Transverse colon (tissue), 4 donors: ENCODE measurements at regions not wholly inside any gene's neighbourhood (a gene's known extent, or its start where the extent isn't known, plus 50 kb on each side); places are given as distances from the start of the nearest gene placed in this dataset.

Experiments used
- DNase-seq: peaks from one replicate; pipeline ENCODE4 v3.0.0-alpha.2; 2019
- H3K27ac ChIP-seq, 4 donors: fragments of 200-600 bp; sonication (generic); 2 replicates each; pipeline ENCODE4 v1.5.1; 2016 to 2018; ENCODE audit warnings: inconsistent platforms in 4 of 4
- H3K27me3 ChIP-seq: fragments of 200-600 bp; sonication (generic); 2 replicates; pipeline ENCODE4 v1.5.1; 2017; ENCODE audit warnings: inconsistent platforms
- H3K36me3 ChIP-seq, 4 donors: fragments of 200-600 bp; sonication (generic); 2 replicates each; pipeline ENCODE4 v1.5.1; 2017 to 2019; ENCODE audit warnings: inconsistent platforms in 4 of 4
- H3K4me1 ChIP-seq, 4 donors: fragments of 200-600 bp; sonication (generic); 2 replicates each; pipeline ENCODE4 v1.5.1; 2017 to 2020; ENCODE audit warnings: inconsistent platforms in 4 of 4
- H3K4me3 ChIP-seq, 4 donors: fragments of 200-600 bp; sonication (generic); 1 replicate in 1 of 4; 2 replicates in 3 of 4; pipeline versions ENCODE4 v1.5.1 to v1.6.1; 2017 to 2019; ENCODE audit warnings: inconsistent platforms in 4 of 4
- H3K9me3 ChIP-seq, 2 donors: fragments of 200-600 bp; sonication (generic); 2 replicates each; pipeline ENCODE4 v1.5.1; 2017 to 2019; ENCODE audit warnings: inconsistent platforms in 2 of 2
- EP300 ChIP-seq: sonication (generic); formaldehyde crosslinking; IDR thresholded peaks from one replicate; pipeline ENCODE4 v1.6.1; 2017; ENCODE audit warnings: antibody characterized with exemption, low read depth
- POLR2A ChIP-seq: fragments of 450-650 bp; IDR thresholded peaks from one replicate; pipeline ENCODE4 v1.6.1; 2016; ENCODE audit warnings: antibody characterized with exemption, mild to moderate bottlenecking, moderate library complexity
- POLR2AphosphoS5 ChIP-seq, 3 donors: sonication (generic); formaldehyde crosslinking; IDR thresholded peaks; one replicate each; pipeline ENCODE4 v1.6.1; 2016; ENCODE audit warnings: antibody characterized with exemption in 3 of 3
- WGBS, 2 donors: methylation state at CpG; one replicate each; pipeline ENCODE4 v1.1.5; 2018; ENCODE audit warnings: low coverage in 1 of 2; 5-methylcytosine and 5-hydroxymethylcytosine counted together
- in situ Hi-C, 4 donors: fragments of 200-750 bp; cut with MboI; loops; one replicate each; pipeline versions ENCODE4 v1.15.0 to v1.15.1; 2017; ENCODE audit warnings: low sequenced_read_pairs in 3 of 4, low pct_ligation_motif_present in 1 of 4, low pct_unique_long_range_greater_than_20kb in 1 of 4
- intact Hi-C: fragments of 100-400 bp; cut with DNase I; formaldehyde crosslinking; loops from one replicate; pipeline ENCODE4 v1.15.1; 2023; ENCODE audit warnings: low total_unique reads
- TF ChIP-seq, protein P1 (sequence below), 5 experiments: fragments of 200-600 bp in 3 of 5; fragments of 450-650 bp in 2 of 5; sonication (generic) in 3 of 5; IDR thresholded peaks; 1 replicate in 2 of 5; 2 replicates in 3 of 5; pipeline ENCODE4 v1.5.1; 2016 to 2017; ENCODE audit warnings: antibody characterized with exemption in 5 of 5, inconsistent platforms in 3 of 5, mild to moderate bottlenecking in 2 of 5, moderate library complexity in 1 of 5

DNA sequence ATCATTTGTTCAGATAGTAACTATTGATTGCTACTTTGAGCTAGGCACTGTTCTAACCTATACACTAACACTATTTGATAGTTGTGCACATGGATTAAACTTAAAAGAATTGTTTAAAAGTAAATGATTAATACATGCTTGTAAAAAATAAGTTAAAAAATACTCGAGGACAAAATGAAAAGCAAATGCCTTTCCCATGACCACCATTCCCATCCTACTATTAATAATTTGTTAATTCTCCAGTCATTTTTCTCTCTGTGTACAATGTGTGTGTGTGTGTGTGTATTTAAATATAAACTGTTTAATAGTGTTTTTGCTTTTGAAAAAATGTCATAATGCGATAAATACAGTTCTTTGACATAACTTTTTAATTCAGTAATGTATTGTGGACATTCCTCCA is 78.7 kb upstream of the KCNMB2 start:
- TF ChIP-seq EP300 (no peak), POLR2AphosphoS5 (IDR thresholded peaks at IDR 0.05) (no peak), POLR2A (no peak)
- TF ChIP-seq, protein P1, sequence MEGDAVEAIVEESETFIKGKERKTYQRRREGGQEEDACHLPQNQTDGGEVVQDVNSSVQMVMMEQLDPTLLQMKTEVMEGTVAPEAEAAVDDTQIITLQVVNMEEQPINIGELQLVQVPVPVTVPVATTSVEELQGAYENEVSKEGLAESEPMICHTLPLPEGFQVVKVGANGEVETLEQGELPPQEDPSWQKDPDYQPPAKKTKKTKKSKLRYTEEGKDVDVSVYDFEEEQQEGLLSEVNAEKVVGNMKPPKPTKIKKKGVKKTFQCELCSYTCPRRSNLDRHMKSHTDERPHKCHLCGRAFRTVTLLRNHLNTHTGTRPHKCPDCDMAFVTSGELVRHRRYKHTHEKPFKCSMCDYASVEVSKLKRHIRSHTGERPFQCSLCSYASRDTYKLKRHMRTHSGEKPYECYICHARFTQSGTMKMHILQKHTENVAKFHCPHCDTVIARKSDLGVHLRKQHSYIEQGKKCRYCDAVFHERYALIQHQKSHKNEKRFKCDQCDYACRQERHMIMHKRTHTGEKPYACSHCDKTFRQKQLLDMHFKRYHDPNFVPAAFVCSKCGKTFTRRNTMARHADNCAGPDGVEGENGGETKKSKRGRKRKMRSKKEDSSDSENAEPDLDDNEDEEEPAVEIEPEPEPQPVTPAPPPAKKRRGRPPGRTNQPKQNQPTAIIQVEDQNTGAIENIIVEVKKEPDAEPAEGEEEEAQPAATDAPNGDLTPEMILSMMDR (IDR thresholded peaks at IDR 0.05): no peak
- WGBS, 2 donors: 40 to 52% methylated on average over 2 of the region's 2 CpGs
- in situ Hi-C loops: no loop called here

DNA sequence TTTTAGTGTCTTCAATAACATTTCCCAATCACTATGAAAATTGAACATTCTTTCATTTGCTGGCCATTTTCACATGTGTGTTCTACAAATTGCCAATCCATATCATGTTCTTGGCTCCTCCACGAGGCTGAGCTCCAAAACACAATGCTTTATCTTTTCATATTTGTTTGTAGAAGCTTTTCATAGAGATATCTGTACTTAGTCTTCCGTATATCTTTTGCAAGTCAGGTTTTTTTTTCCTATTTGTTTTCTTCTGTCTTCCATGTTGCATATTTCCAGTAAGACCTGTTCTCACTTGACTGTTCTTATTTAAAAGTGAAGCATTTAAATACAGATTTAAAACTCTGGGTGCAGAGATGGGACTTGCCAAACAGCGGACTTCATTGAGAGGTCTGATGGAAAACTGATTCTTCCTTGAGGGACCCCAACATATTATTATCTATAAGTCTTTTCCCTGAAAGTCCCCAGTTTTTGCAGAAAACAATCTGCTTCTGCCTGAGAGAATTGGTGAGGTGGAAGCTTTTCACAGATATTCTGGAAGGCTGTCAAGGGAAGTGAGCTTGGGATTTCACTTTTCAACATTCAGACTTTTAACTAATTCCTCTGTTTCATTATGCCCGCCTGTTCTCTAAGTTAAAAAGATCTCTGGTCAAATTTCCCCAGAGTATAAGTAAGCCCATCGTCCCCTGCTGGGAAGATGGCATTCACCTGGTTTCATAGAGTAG is 77.8 kb upstream of the KCNMB2 start:
- H3K27me3 ChIP-seq: no peaks in the 10 kb centered on the region
- no peak overlapping the region for H3K27ac ChIP-seq
- H3K4me1 ChIP-seq: peaks cover 0 to 4% (median 0%) of the 10 kb centered on the region in 4 donors
- WGBS, 2 donors: 65 to 72% methylated on average over 4 to 5 of the region's 5 CpGs
- no peaks in the 10 kb centered on the region for H3K36me3 ChIP-seq
- no peak overlapping the region for H3K4me3 ChIP-seq
- no peak for DNase-seq
- intact Hi-C loops (no loop called here), in situ Hi-C loops (no loop called here)
- no peak for TF ChIP-seq EP300
- no peak for TF ChIP-seq POLR2AphosphoS5 (IDR thresholded peaks at IDR 0.05)
- no peak for TF ChIP-seq POLR2A
- TF ChIP-seq, protein P1 (IDR thresholded peaks at IDR 0.05): no peak
- no peaks in the 10 kb centered on the region for H3K9me3 ChIP-seq

More for the DNA sequence above, 78.7 kb upstream of the KCNMB2 start:
- no peak overlapping the region for H3K4me3 ChIP-seq
- H3K27ac ChIP-seq: no peak overlapping the region
- no peaks in the 10 kb centered on the region for H3K27me3 ChIP-seq
- DNase-seq: no peak
- intact Hi-C loops: no loop called here
- no peaks in the 10 kb centered on the region for H3K36me3 ChIP-seq
- H3K9me3 ChIP-seq: no peaks in the 10 kb centered on the region
- H3K4me1 ChIP-seq: peaks cover 0 to 4% (median 0%) of the 10 kb centered on the region in 4 donors

DNA sequence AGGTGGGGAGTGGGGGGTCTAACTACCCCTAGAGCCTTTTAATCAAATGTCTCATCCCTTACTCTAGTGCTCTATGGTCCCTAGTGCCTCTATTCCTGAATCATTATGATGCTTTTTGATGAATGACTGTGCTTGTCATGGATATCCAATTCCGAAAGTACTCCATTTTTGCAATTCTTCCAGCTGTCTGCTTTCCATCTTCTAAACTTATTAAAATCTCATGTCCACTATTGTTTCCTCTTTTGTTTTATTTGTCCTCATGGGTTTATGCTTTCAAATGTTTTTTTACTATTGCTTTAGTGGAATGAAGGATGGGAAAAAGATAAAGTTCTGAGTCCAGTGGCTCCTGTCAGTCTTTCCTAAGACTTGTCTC is 77.2 kb upstream of the KCNMB2 start:
- no peak overlapping the region for H3K27ac ChIP-seq
- no peaks in the 10 kb centered on the region for H3K27me3 ChIP-seq
- intact Hi-C loops (no loop called here), in situ Hi-C loops (no loop called here)
- no peak overlapping the region for H3K4me3 ChIP-seq
- H3K36me3 ChIP-seq: no peaks in the 10 kb centered on the region
- TF ChIP-seq, protein P1 (IDR thresholded peaks at IDR 0.05): no peak
- no peak for TF ChIP-seq EP300
- WGBS, 2 donors: 75 to 83% methylated on average over 1 of the region's 1 CpG
- DNase-seq: no peak
- peaks cover 0 to 4% (median 0%) of the 10 kb centered on the region in 4 donors for H3K4me1 ChIP-seq
- H3K9me3 ChIP-seq: no peaks in the 10 kb centered on the region

DNA sequence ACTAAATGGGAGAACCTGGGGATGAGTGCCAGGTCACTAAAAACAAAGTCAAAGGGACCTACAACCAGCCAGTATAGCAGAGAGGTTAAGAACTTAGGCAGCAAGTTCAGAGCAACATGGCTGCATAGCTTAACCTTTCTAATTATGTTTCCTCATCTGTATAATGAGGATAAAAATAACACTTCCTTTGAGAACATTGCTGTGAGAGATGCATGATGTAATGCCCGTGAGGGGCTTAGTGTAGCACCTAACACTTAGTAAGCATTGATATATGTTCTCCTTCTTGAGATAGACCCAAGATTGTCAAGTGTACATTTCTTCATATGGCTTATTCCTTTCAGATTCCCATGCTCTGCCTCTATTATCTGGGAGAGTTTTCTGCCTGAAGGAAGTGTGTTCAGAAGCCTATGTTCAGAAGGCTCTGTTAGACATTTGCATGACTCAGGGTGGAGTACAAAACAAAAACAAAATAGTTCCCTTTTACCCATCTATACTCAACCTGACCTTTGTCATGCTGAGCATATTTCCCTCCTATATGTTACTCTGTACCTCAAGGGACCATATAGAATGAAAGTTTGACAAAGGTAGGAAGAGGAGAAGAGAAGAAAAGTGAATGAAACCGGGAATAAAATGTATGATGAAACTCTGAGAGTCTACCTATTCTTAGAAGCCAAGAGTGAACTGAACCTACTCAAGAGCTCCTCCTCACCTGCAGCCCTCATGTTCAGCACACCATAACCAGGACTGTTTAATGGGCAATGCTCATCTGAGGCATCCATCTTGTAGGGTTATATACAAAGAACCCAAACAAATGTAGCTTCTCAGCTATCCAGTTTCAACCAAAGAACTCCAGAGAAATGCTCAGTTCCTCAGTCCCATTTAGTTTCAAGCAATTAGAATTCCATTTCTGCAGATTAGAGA is 70.7 kb upstream of the KCNMB2 start:
- DNase-seq: no peak
- no peak for TF ChIP-seq EP300
- TF ChIP-seq POLR2A: no peak
- TF ChIP-seq, protein P1 (IDR thresholded peaks at IDR 0.05): no peak
- no peak for TF ChIP-seq POLR2AphosphoS5 (IDR thresholded peaks at IDR 0.05)
- Histone ChIP-seq H3K9me3 (no peaks in the 10 kb centered on the region), H3K4me3 (no peak overlapping the region), H3K36me3 (no peaks in the 10 kb centered on the region), H3K27ac (no peak overlapping the region), H3K4me1 (no peaks in the 10 kb centered on the region), H3K27me3 (no peaks in the 10 kb centered on the region)
- in situ Hi-C loops: no loop called here
- intact Hi-C loops: no loop called here
- 45 to 71% methylated on average over 2 of the region's 2 CpGs for WGBS, 2 donors
